ENCODE measurements at regions not wholly inside any gene's neighbourhood (a gene's known extent, or its start where the extent isn't known, plus 50 kb on each side); places are given as distances from the start of the nearest gene placed in this dataset.

GRCh38 chr6:98280492-98280891, 553.9 kb upstream of the POU3F2 start:
- intact Hi-C loops (cut with micrococcal nuclease), result no loop called here

- intact Hi-C loops (cut with micrococcal nuclease), result no loop called here
Measured at GRCh38 chr6:98286620-98287019, 547.8 kb upstream of the POU3F2 start.

- intact Hi-C loops (cut with micrococcal nuclease), result no loop called here
Measured at GRCh38 chr6:98287876-98288275, 546.5 kb upstream of the POU3F2 start.

- intact Hi-C loops (cut with micrococcal nuclease), result no loop called here
Measured at GRCh38 chr6:98292810-98293209, 541.6 kb upstream of the POU3F2 start.

- intact Hi-C loops (cut with micrococcal nuclease), result no loop called here
Measured at GRCh38 chr6:98295515-98296175, 538.7 kb upstream of the POU3F2 start.

GRCh38 chr6:98308564-98308963, 525.8 kb upstream of the POU3F2 start:
- intact Hi-C loops (cut with micrococcal nuclease), result no loop called here

- intact Hi-C loops (cut with micrococcal nuclease), result no loop called here
Measured at GRCh38 chr6:98310443-98310842, 523.9 kb upstream of the POU3F2 start.

- intact Hi-C loops (cut with micrococcal nuclease), result no loop called here
Measured at GRCh38 chr6:98323605-98324004, 510.8 kb upstream of the POU3F2 start.

GRCh38 chr6:98324446-98324845, 509.9 kb upstream of the POU3F2 start:
- intact Hi-C loops (cut with micrococcal nuclease), result no loop called here

- intact Hi-C loops (cut with micrococcal nuclease), result loop anchor here (5.0 kb wide), 1 partner anchor 888 kb away; no protein-coding TSS in a partner anchor
Measured at GRCh38 chr6:98325366-98325765, 509.0 kb upstream of the POU3F2 start.

GRCh38 chr6:98333273-98333672, 501.1 kb upstream of the POU3F2 start:
- intact Hi-C loops (cut with micrococcal nuclease), result no loop called here

- intact Hi-C loops (cut with micrococcal nuclease), result no loop called here
Measured at GRCh38 chr6:98335594-98335993, 498.8 kb upstream of the POU3F2 start.

GRCh38 chr6:98339506-98339905, 494.9 kb upstream of the POU3F2 start:
- intact Hi-C loops (cut with micrococcal nuclease), result no loop called here

GRCh38 chr6:98343004-98343403, 491.4 kb upstream of the POU3F2 start:
- intact Hi-C loops (cut with micrococcal nuclease), result no loop called here

- intact Hi-C loops (cut with micrococcal nuclease), result no loop called here
Measured at GRCh38 chr6:98343797-98344196, 490.6 kb upstream of the POU3F2 start.

GRCh38 chr6:98352348-98352747, 482.0 kb upstream of the POU3F2 start:
- intact Hi-C loops (cut with micrococcal nuclease), result no loop called here

GRCh38 chr6:98358173-98358572, 476.2 kb upstream of the POU3F2 start:
- intact Hi-C loops (cut with micrococcal nuclease), result no loop called here

GRCh38 chr6:98366371-98366770, 468.0 kb upstream of the POU3F2 start:
- intact Hi-C loops (cut with micrococcal nuclease), result no loop called here

GRCh38 chr6:98380589-98380988, 453.8 kb upstream of the POU3F2 start:
- intact Hi-C loops (cut with micrococcal nuclease), result no loop called here

- intact Hi-C loops (cut with micrococcal nuclease), result no loop called here
Measured at GRCh38 chr6:98382246-98382645, 452.1 kb upstream of the POU3F2 start.

GRCh38 chr6:98384334-98384733, 450.0 kb upstream of the POU3F2 start:
- intact Hi-C loops (cut with micrococcal nuclease), result no loop called here

GRCh38 chr6:98384801-98385200, 449.6 kb upstream of the POU3F2 start:
- intact Hi-C loops (cut with micrococcal nuclease), result no loop called here

- intact Hi-C loops (cut with micrococcal nuclease), result no loop called here
Measured at GRCh38 chr6:98395610-98396166, 438.7 kb upstream of the POU3F2 start.

Measured in T-helper 1 cell treated with Interleukin-12 subunit alpha and Interleukin-12 subunit beta and Interleukin-4 antibody, amounts not matched to agents 30 ng/mL and 1 ng/mL, for 36 hours (primary cell).